NCI-H2029 treated with DMSO at 0.1 percent for 48 hours (cell line): ENCODE measurements at regions not wholly inside any gene's neighbourhood (a gene's known extent, or its start where the extent isn't known, plus 50 kb on each side); places are given as distances from the start of the nearest gene placed in this dataset.

ENCODE experiments used
- DNase-seq: peaks from one replicate; lab custom pipeline; 2025; lab: John Stamatoyannopoulos, UW

GRCh38 chr6:18784794-18785193, 397.6 kb downstream of the RNF144B start:
- DNase-seq: no peak

GRCh38 chr6:18785810-18786490, 398.8 kb downstream of the RNF144B start:
- no peak for DNase-seq

GRCh38 chr6:18792866-18793265, 405.7 kb downstream of the RNF144B start:
- no peak for DNase-seq

- no peak for DNase-seq
Observed at GRCh38 chr6:18795726-18796125, 408.6 kb downstream of the RNF144B start.

GRCh38 chr6:18820725-18821124, 433.6 kb downstream of the RNF144B start:
- DNase-seq: no peak

- DNase-seq: no peak
Observed at GRCh38 chr6:18823782-18824386, 436.7 kb downstream of the RNF144B start.

GRCh38 chr6:18829272-18829870, 442.2 kb downstream of the RNF144B start:
- no peak for DNase-seq

GRCh38 chr6:18835976-18836375, 448.8 kb downstream of the RNF144B start:
- no peak for DNase-seq

GRCh38 chr6:18837013-18837412, 449.9 kb downstream of the RNF144B start:
- no peak for DNase-seq

GRCh38 chr6:18842534-18842933, 455.4 kb downstream of the RNF144B start:
- DNase-seq: no peak

GRCh38 chr6:18845896-18846295, 458.7 kb downstream of the RNF144B start:
- no peak for DNase-seq

- DNase-seq: no peak
Observed at GRCh38 chr6:18846327-18846726, 459.2 kb downstream of the RNF144B start.

- no peak for DNase-seq
Observed at GRCh38 chr6:18861204-18861603, 474.1 kb downstream of the RNF144B start.

- DNase-seq: no peak
Observed at GRCh38 chr6:18883268-18883667, 496.1 kb downstream of the RNF144B start.

GRCh38 chr6:18883851-18884250, 496.7 kb downstream of the RNF144B start:
- no peak for DNase-seq

GRCh38 chr6:18893540-18894269, 506.6 kb downstream of the RNF144B start:
- no peak for DNase-seq

GRCh38 chr6:18897350-18897749, 510.2 kb downstream of the RNF144B start:
- no peak for DNase-seq

- DNase-seq: no peak
Observed at GRCh38 chr6:18904681-18905080, 517.5 kb downstream of the RNF144B start.

- no peak for DNase-seq
Observed at GRCh38 chr6:18920701-18921100, 533.6 kb downstream of the RNF144B start.

GRCh38 chr6:18931086-18931485, 543.9 kb downstream of the RNF144B start:
- no peak for DNase-seq

GRCh38 chr6:18958146-18958545, 571.0 kb downstream of the RNF144B start:
- no peak for DNase-seq

GRCh38 chr6:18961566-18961965, 574.4 kb downstream of the RNF144B start:
- no peak for DNase-seq

- DNase-seq: no peak
Observed at GRCh38 chr6:18962361-18962905, 575.3 kb downstream of the RNF144B start.
